NB4 (cell line): ENCODE measurements at regions not wholly inside any gene's neighbourhood (a gene's known extent, or its start where the extent isn't known, plus 50 kb on each side); places are given as distances from the start of the nearest gene placed in this dataset.

ENCODE experiments used
- MYC ChIP-seq: IDR thresholded peaks from 2 replicates; pipeline ENCODE4 v1.6.1; 2011; ENCODE audit warnings: low read depth, low read length
- POLR2A ChIP-seq: IDR thresholded peaks from 2 replicates; pipeline ENCODE4 v1.6.1; 2011; ENCODE audit warnings: mild to moderate bottlenecking; ENCODE audit not compliant: insufficient read length; ENCODE audit errors: extremely low read depth
- TF ChIP-seq, protein P1 (sequence below): IDR thresholded peaks from one replicate; pipeline ENCODE4 v1.5.1; 2012; ENCODE audit warnings: low read depth, low read length
- TF ChIP-seq, protein P2 (sequence below): IDR thresholded peaks from 2 replicates; pipeline ENCODE4 v1.6.1; 2011; ENCODE audit warnings: low read depth, low read length

- TF ChIP-seq, protein P1, sequence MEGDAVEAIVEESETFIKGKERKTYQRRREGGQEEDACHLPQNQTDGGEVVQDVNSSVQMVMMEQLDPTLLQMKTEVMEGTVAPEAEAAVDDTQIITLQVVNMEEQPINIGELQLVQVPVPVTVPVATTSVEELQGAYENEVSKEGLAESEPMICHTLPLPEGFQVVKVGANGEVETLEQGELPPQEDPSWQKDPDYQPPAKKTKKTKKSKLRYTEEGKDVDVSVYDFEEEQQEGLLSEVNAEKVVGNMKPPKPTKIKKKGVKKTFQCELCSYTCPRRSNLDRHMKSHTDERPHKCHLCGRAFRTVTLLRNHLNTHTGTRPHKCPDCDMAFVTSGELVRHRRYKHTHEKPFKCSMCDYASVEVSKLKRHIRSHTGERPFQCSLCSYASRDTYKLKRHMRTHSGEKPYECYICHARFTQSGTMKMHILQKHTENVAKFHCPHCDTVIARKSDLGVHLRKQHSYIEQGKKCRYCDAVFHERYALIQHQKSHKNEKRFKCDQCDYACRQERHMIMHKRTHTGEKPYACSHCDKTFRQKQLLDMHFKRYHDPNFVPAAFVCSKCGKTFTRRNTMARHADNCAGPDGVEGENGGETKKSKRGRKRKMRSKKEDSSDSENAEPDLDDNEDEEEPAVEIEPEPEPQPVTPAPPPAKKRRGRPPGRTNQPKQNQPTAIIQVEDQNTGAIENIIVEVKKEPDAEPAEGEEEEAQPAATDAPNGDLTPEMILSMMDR: no peak
- TF ChIP-seq POLR2A (no peak), MYC (no peak)
- TF ChIP-seq, protein P2, sequence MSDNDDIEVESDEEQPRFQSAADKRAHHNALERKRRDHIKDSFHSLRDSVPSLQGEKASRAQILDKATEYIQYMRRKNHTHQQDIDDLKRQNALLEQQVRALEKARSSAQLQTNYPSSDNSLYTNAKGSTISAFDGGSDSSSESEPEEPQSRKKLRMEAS: no peak
These were observed 72.5 kb downstream of the CNGA2 start for GRCh38 chrX:151806967-151807540.
